IMR-90 (cell line): ENCODE measurements at regions not wholly inside any gene's neighbourhood (a gene's known extent, or its start where the extent isn't known, plus 50 kb on each side); places are given as distances from the start of the nearest gene placed in this dataset.

Experiments
- ATAC-seq: fragments of 200-7000 bp; cut with Tn5 transposase; 2 replicates; pipeline ENCODE4 v1.9.1; 2020; ENCODE audit warnings: low read depth, mild to moderate bottlenecking, moderate library complexity
- BruUV-seq: library from RNA; stranded (reverse); fragments of 400-500 nt; replicated peaks from 2 replicates; lab custom pipeline; 2021; lab: Mats Ljungman, UMichigan
- CTCF ChIA-PET: fragments of 300-600 bp; formaldehyde crosslinking; extraction: SDS; loops from one replicate; lab custom pipeline; 2021; ENCODE audit warnings: antibody characterized with exemption; lab: Yijun Ruan, JAX
- POLR2A ChIA-PET: fragments of 300-600 bp; sonication (Branson Sonifier 250); formaldehyde crosslinking; loops from one replicate; lab custom pipeline; 2022; ENCODE audit warnings: antibody characterized with exemption; ENCODE audit not compliant: unreplicated experiment; lab: Charles Lee
- DNase-seq: peaks from one replicate; pipeline ENCODE4 v3.0.0; 2013
- H2AFZ ChIP-seq: replicated peaks from 2 replicates; pipeline ENCODE3; 2013; ENCODE audit warnings: low read length, mild to moderate bottlenecking; ENCODE audit not compliant: poor library complexity
- H2AK5ac ChIP-seq: 2 replicates; pipeline ENCODE4 v1.6.1; 2013; ENCODE audit warnings: low read depth, low read length, inconsistent platforms
- H2AK9ac ChIP-seq: replicated peaks from 2 replicates; pipeline ENCODE3; 2013; ENCODE audit warnings: mild to moderate bottlenecking, low read depth, low read length, moderate library complexity; ENCODE audit not compliant: poor library complexity
- H2BK120ac ChIP-seq: 2 replicates; pipeline ENCODE4 v1.6.1; 2013; ENCODE audit warnings: low read depth, low read length, inconsistent platforms
- H2BK15ac ChIP-seq: 3 replicates; pipeline ENCODE4 v1.6.1; 2013; ENCODE audit warnings: low read depth, low read length, inconsistent platforms
- H2BK20ac ChIP-seq: 2 replicates; pipeline ENCODE4 v1.6.1; 2013; ENCODE audit warnings: low read depth, mild to moderate bottlenecking, inconsistent platforms, low read length, moderate library complexity
- H2BK5ac ChIP-seq: 2 replicates; pipeline ENCODE4 v1.6.1; 2013; ENCODE audit warnings: mild to moderate bottlenecking, low read depth, low read length, inconsistent platforms; ENCODE audit not compliant: poor library complexity, severe bottlenecking
- H3K14ac ChIP-seq: replicated peaks from 2 replicates; pipeline ENCODE4 v1.6.1; 2013; ENCODE audit warnings: low read depth, low read length, inconsistent platforms
- H3K18ac ChIP-seq: 2 replicates; pipeline ENCODE4 v1.6.1; 2013; ENCODE audit warnings: low read depth, low read length, control low read depth
- H3K23ac ChIP-seq: 2 replicates; pipeline ENCODE4 v1.6.1; 2013; ENCODE audit warnings: low read depth, low read length, inconsistent platforms
- H3K27ac ChIP-seq: 2 replicates; pipeline ENCODE4 v1.5.1; 2013; ENCODE audit warnings: mild to moderate bottlenecking, control low read depth, low read length; ENCODE audit not compliant: insufficient read depth
- H3K27me3 ChIP-seq: 2 replicates; pipeline ENCODE4 v1.6.1; 2013; ENCODE audit warnings: low read length; ENCODE audit not compliant: control insufficient read depth, insufficient read depth
- H3K36me3 ChIP-seq: 2 replicates; pipeline ENCODE4 v1.6.1; 2013; ENCODE audit warnings: low read length, mixed read lengths; ENCODE audit not compliant: control insufficient read depth, insufficient read depth
- H3K4ac ChIP-seq: 2 replicates; pipeline ENCODE4 v1.6.1; 2013; ENCODE audit warnings: low read depth, low read length, inconsistent platforms
- H3K4me1 ChIP-seq: 2 replicates; pipeline ENCODE4 v1.6.1; 2013; ENCODE audit warnings: low read length, mixed read lengths; ENCODE audit not compliant: control insufficient read depth, insufficient read depth
- H3K4me2 ChIP-seq: 2 replicates; pipeline ENCODE4 v1.6.1; 2013; ENCODE audit warnings: low read depth, mild to moderate bottlenecking, control low read depth, low read length, moderate library complexity
- H3K4me3 ChIP-seq: 2 replicates; pipeline ENCODE4 v1.5.1; 2013; ENCODE audit warnings: low read depth, mild to moderate bottlenecking, control low read depth, low read length, moderate library complexity; ENCODE audit not compliant: insufficient read depth
- H3K56ac ChIP-seq: 2 replicates; pipeline ENCODE4 v1.6.1; 2013; ENCODE audit warnings: low read length, inconsistent platforms; ENCODE audit not compliant: insufficient read depth; ENCODE audit errors: extremely low read depth
- H3K79me1 ChIP-seq, 2 experiments: 2 replicates each; pipeline ENCODE4 v1.6.1; 2013; ENCODE audit warnings: low read length in 2 of 2, inconsistent platforms in 1 of 2, low read depth in 1 of 2
- H3K9ac ChIP-seq: 2 replicates; pipeline ENCODE4 v1.6.1; 2013; ENCODE audit warnings: low read depth, low read length, control low read depth
- H3K9me1 ChIP-seq: 2 replicates; pipeline ENCODE4 v1.6.1; 2013; ENCODE audit warnings: low read length, inconsistent platforms; ENCODE audit not compliant: insufficient read depth
- H3K9me3 ChIP-seq: 2 replicates; pipeline ENCODE4 v1.6.1; 2013; ENCODE audit warnings: low read length; ENCODE audit not compliant: control insufficient read depth, insufficient read depth
- H4K20me1 ChIP-seq: 2 replicates; pipeline ENCODE4 v1.6.1; 2013; ENCODE audit warnings: low read length, inconsistent platforms; ENCODE audit not compliant: insufficient read depth
- H4K5ac ChIP-seq: 2 replicates; pipeline ENCODE4 v1.6.1; 2013; ENCODE audit warnings: mild to moderate bottlenecking, low read depth, low read length, control low read depth
- H4K8ac ChIP-seq, 2 experiments: 2 replicates each; pipeline ENCODE4 v1.6.1; 2013; ENCODE audit warnings: low read depth in 2 of 2, low read length in 2 of 2, control low read depth in 1 of 2, inconsistent platforms in 1 of 2
- H4K91ac ChIP-seq: 2 replicates; pipeline ENCODE4 v1.6.1; 2013; ENCODE audit warnings: low read depth, low read length, inconsistent platforms; ENCODE audit not compliant: insufficient read depth
- CEBPB ChIP-seq: IDR thresholded peaks from 2 replicates; pipeline ENCODE4 v1.6.1; 2012; ENCODE audit warnings: low read depth, low read length, improper control_type of control experiment
- ELK1 ChIP-seq: fragments of 150-350 bp; IDR thresholded peaks from 2 replicates; pipeline ENCODE4 v1.6.1; 2016; ENCODE audit warnings: low read depth, mild to moderate bottlenecking, low read length, moderate library complexity, borderline replicate concordance
- NFE2L2 ChIP-seq: fragments of 150-350 bp; IDR thresholded peaks from 2 replicates; pipeline ENCODE4 v1.6.1; 2016; ENCODE audit warnings: low read depth, mild to moderate bottlenecking, low read length
- RFX5 ChIP-seq: IDR thresholded peaks from 2 replicates; pipeline ENCODE4 v1.8.0; 2012; ENCODE audit warnings: low read depth, mild to moderate bottlenecking, low read length, moderate library complexity
- SMC3 ChIP-seq: fragments of 150-350 bp; IDR thresholded peaks from 2 replicates; pipeline ENCODE4 v1.6.1; 2016; ENCODE audit warnings: low read depth, mild to moderate bottlenecking, antibody characterized with exemption, low read length, moderate library complexity
- WGBS, 2 experiments: methylation state at CpG; one replicate each; pipeline versions ENCODE4 v1.1.5 to v1.1.7; 2013; ENCODE audit warnings: missing lambda C conversion rate in 2 of 2; ENCODE audit not compliant: insufficient read length in 1 of 2; ENCODE audit errors: extremely low coverage in 2 of 2; 5-methylcytosine and 5-hydroxymethylcytosine counted together
- dilution Hi-C: fragments of 300-500 bp; cut with HindIII; formaldehyde crosslinking; loops from one replicate; pipeline ENCODE4 v1.14.3; 2018; ENCODE audit warnings: low sequenced_read_pairs; ENCODE audit not compliant: unreplicated experiment
- in situ Hi-C: fragments of 300-500 bp; cut with MboI; formaldehyde crosslinking; loops from 3 replicates; pipeline ENCODE4 v1.14.3; 2019; ENCODE audit warnings: low sequenced_read_pairs, inconsistent platforms, mixed read lengths
- intact Hi-C: fragments of 100-400 bp; cut with micrococcal nuclease; formaldehyde crosslinking; loops from 2 replicates; pipeline ENCODE4 v1.10.0; 2022

GRCh38 chr6:167506443-167507301 lies 181.8 kb downstream of the TTLL2 start:
- H3K14ac ChIP-seq = no peak overlapping the region
- H3K4me2 ChIP-seq = no peak overlapping the region
- H4K91ac ChIP-seq = no peak overlapping the region
- in situ Hi-C loops (no loop called here), dilution Hi-C loops (no loop called here), intact Hi-C loops (loop anchor here (2.0 kb wide), 1 partner anchor 42 kb away; no protein-coding TSS in a partner anchor)
- no peak overlapping the region for H4K5ac ChIP-seq
- H3K9ac ChIP-seq = no peak overlapping the region
- no peak overlapping the region for H3K18ac ChIP-seq
- no peak overlapping the region for H2AFZ ChIP-seq
- H3K4me3 ChIP-seq = no peak overlapping the region
- no peak overlapping the region for H3K27ac ChIP-seq
- POLR2A ChIA-PET = no interaction called here
- 64% methylated on average over 7 of the region's 25 CpGs; no CpG with 5 or more reads in 1 of the 2 experiments for WGBS, 2 experiments
- H2AK9ac ChIP-seq = no peak overlapping the region
- no peak overlapping the region for H2BK120ac ChIP-seq
- no peaks in the 10 kb centered on the region for H3K79me1 ChIP-seq
- no peak overlapping the region for H3K56ac ChIP-seq
- no peaks in the 10 kb centered on the region for H3K36me3 ChIP-seq
- H3K9me1 ChIP-seq = no peaks in the 10 kb centered on the region
- H4K8ac ChIP-seq = no peak overlapping the region
- peaks cover 50% of the 10 kb centered on the region for H3K9me3 ChIP-seq
- ATAC-seq (no peak), DNase-seq (no peak)
- BruUV-seq = no TSS peak
- no peak overlapping the region for H2BK15ac ChIP-seq
- H3K27me3 ChIP-seq = no peaks in the 10 kb centered on the region
- no peak overlapping the region for H3K23ac ChIP-seq
- no peaks in the 10 kb centered on the region for H4K20me1 ChIP-seq
- TF ChIP-seq CEBPB = no peak
- no peak for TF ChIP-seq SMC3
- TF ChIP-seq ELK1 = no peak
- TF ChIP-seq RFX5 = no peak
- TF ChIP-seq NFE2L2 = no peak
- H3K4ac ChIP-seq = no peak overlapping the region
- CTCF ChIA-PET = no interaction called here
- no peak overlapping the region for H2AK5ac ChIP-seq
- no peak overlapping the region for H2BK20ac ChIP-seq
- no peak overlapping the region for H2BK5ac ChIP-seq
- no peaks in the 10 kb centered on the region for H3K4me1 ChIP-seq
